GM23338 (cell line): ENCODE measurements at regions not wholly inside any gene's neighbourhood (a gene's known extent, or its start where the extent isn't known, plus 50 kb on each side); places are given as distances from the start of the nearest gene placed in this dataset.

Experiments used
- ATAC-seq: fragments of 200-7000 bp; cut with Tn5 transposase; 3 replicates; pipeline ENCODE4 v1.9.1; 2020
- DNase-seq: peaks from one replicate; pipeline ENCODE4 v3.0.0-alpha.2; 2015; ENCODE audit warnings: low spot score
- H2AFZ ChIP-seq: fragments of 200-600 bp; sonication (generic); 2 replicates; pipeline ENCODE4 v1.8.0; 2016; ENCODE audit warnings: antibody characterized with exemption, mild to moderate bottlenecking, moderate library complexity
- H3F3A ChIP-seq: fragments of 200-600 bp; sonication (generic); replicated peaks from 2 replicates; pipeline ENCODE4 v1.8.0; 2017; ENCODE audit warnings: antibody characterized with exemption, mixed run types, low read depth
- H3K27ac ChIP-seq: fragments of 200-600 bp; sonication (generic); 2 replicates; pipeline ENCODE4 v1.6.1; 2016; ENCODE audit warnings: low read depth
- H3K27me3 ChIP-seq: fragments of 200-600 bp; sonication (generic); 2 replicates; pipeline ENCODE4 v1.8.0; 2016; ENCODE audit warnings: mild to moderate bottlenecking, mixed run types, moderate library complexity; ENCODE audit not compliant: insufficient read depth
- H3K36me3 ChIP-seq: fragments of 200-600 bp; sonication (generic); 2 replicates; pipeline ENCODE4 v1.8.0; 2016; ENCODE audit warnings: mild to moderate bottlenecking; ENCODE audit not compliant: insufficient read depth
- H3K4me1 ChIP-seq: fragments of 200-600 bp; sonication (generic); 2 replicates; pipeline ENCODE4 v1.8.0; 2016; ENCODE audit warnings: mild to moderate bottlenecking, moderate library complexity; ENCODE audit not compliant: insufficient read depth
- H3K4me2 ChIP-seq: fragments of 200-600 bp; sonication (generic); 2 replicates; pipeline ENCODE4 v1.7.1; 2017; ENCODE audit warnings: mixed run types
- H3K4me3 ChIP-seq: fragments of 200-600 bp; sonication (generic); 2 replicates; pipeline ENCODE4 v1.6.1; 2016; ENCODE audit warnings: mixed run types
- H3K79me2 ChIP-seq: fragments of 200-600 bp; sonication (generic); replicated peaks from 2 replicates; pipeline ENCODE4 v1.8.0; 2017; ENCODE audit warnings: mild to moderate bottlenecking; ENCODE audit not compliant: insufficient read depth
- H3K9me2 ChIP-seq: fragments of 200-600 bp; sonication (generic); 2 replicates; pipeline ENCODE4 v1.8.0; 2017; ENCODE audit not compliant: insufficient read depth
- H4K20me1 ChIP-seq: fragments of 200-600 bp; sonication (generic); replicated peaks from 2 replicates; pipeline ENCODE4 v1.8.0; 2017; ENCODE audit warnings: mild to moderate bottlenecking; ENCODE audit not compliant: insufficient read depth
- H3K27ac Mint-ChIP-seq: 2 replicates; pipeline ENCODE4 v1.8.0; 2020; ENCODE audit warnings: inconsistent platforms, mild to moderate bottlenecking, moderate library complexity, mixed read lengths
- H3K27me3 Mint-ChIP-seq: 3 replicates; pipeline ENCODE4 v1.8.0; 2022; ENCODE audit warnings: low read depth, mild to moderate bottlenecking, moderate library complexity, mixed read lengths, inconsistent platforms; ENCODE audit not compliant: insufficient read depth, poor library complexity
- H3K36me3 Mint-ChIP-seq: 3 replicates; pipeline ENCODE4 v1.8.0; 2021; ENCODE audit warnings: low read depth, mild to moderate bottlenecking, inconsistent platforms, moderate library complexity, mixed read lengths
- H3K4me1 Mint-ChIP-seq: 3 replicates; pipeline ENCODE4 v1.8.0; 2020; ENCODE audit warnings: mild to moderate bottlenecking, inconsistent platforms, mixed read lengths
- H3K4me3 Mint-ChIP-seq: 3 replicates; pipeline ENCODE4 v1.8.0; 2021; ENCODE audit warnings: moderate library complexity, mild to moderate bottlenecking, inconsistent platforms, mixed read lengths
- H3K9me3 Mint-ChIP-seq: 3 replicates; pipeline ENCODE4 v1.8.0; 2020; ENCODE audit warnings: moderate library complexity, mild to moderate bottlenecking, inconsistent platforms, mixed read lengths
- CREB1 ChIP-seq: fragments of 250-450 bp; sonication (Bioruptor Pico); IDR thresholded peaks from 2 replicates; pipeline ENCODE4 v1.5.0; 2020; ENCODE audit warnings: low read depth, mild to moderate bottlenecking, moderate library complexity
- CTCF ChIP-seq, 2 experiments: fragments of 200-600 bp in 1 of 2; sonication (generic) in 1 of 2; conservative IDR thresholded peaks; 2 replicates each; pipeline versions ENCODE4 v1.5.1 to v1.6.1; 2016 to 2017; ENCODE audit warnings: antibody characterized with exemption in 2 of 2, low read depth in 2 of 2, mild to moderate bottlenecking in 2 of 2, moderate library complexity in 1 of 2
- ETS1 ChIP-seq: IDR thresholded peaks from 2 replicates; pipeline ENCODE4 v1.6.1; 2016; ENCODE audit warnings: antibody characterized with exemption
- EZH2 ChIP-seq: fragments of 200-600 bp; sonication (generic); IDR thresholded peaks from one replicate; pipeline ENCODE4 v1.8.0; 2017; ENCODE audit warnings: antibody characterized with exemption, mild to moderate bottlenecking, low read depth; ENCODE audit not compliant: unreplicated experiment
- EZH2phosphoT487 ChIP-seq: fragments of 200-600 bp; sonication (generic); IDR thresholded peaks from one replicate; pipeline ENCODE4 v1.8.1; 2018; ENCODE audit warnings: antibody characterized with exemption; ENCODE audit not compliant: unreplicated experiment
- JUNB ChIP-seq: IDR thresholded peaks from one replicate; pipeline ENCODE4 v1.6.1; 2016; ENCODE audit warnings: antibody characterized with exemption; ENCODE audit not compliant: unreplicated experiment
- NANOG ChIP-seq: IDR thresholded peaks from 2 replicates; pipeline ENCODE4 v1.6.1; 2016; ENCODE audit warnings: antibody characterized with exemption, borderline replicate concordance
- POLR2AphosphoS5 ChIP-seq: IDR thresholded peaks from 2 replicates; pipeline ENCODE4 v1.6.1; 2016; ENCODE audit warnings: antibody characterized with exemption, low read depth
- REST ChIP-seq: IDR thresholded peaks from one replicate; pipeline ENCODE4 v1.6.1; 2018; ENCODE audit warnings: antibody characterized with exemption; ENCODE audit not compliant: unreplicated experiment
- ZNF331 ChIP-seq: fragments of 250-450 bp; sonication (Bioruptor Pico); IDR thresholded peaks from 2 replicates; pipeline ENCODE4 v1.5.0; 2020; ENCODE audit warnings: low read depth, mild to moderate bottlenecking, moderate library complexity

- H3K4me2 ChIP-seq: peak overlapping the region; percentile 24; the same call in 1 of the 2 replicates
Observed at GRCh38 chr15:96585484-96586386, 255.2 kb downstream of the NR2F2 start.

GRCh38 chr15:96586901-96587300, 256.4 kb downstream of the NR2F2 start:
- Histone ChIP-seq H3K79me2 (no peaks in the 10 kb centered on the region), H3K9me2 (no peaks in the 10 kb centered on the region), H4K20me1 (no peaks in the 10 kb centered on the region), H3K27ac (no peak overlapping the region), H3K36me3 (no peaks in the 10 kb centered on the region), H2AFZ (no peak overlapping the region), H3K4me1 (peaks cover 45% of the 10 kb centered on the region), H3K4me2 (no peak overlapping the region), H3K27me3 (no peaks in the 10 kb centered on the region), H3F3A (no peaks in the 10 kb centered on the region), H3K4me3 (no peak overlapping the region)
- DNase-seq (no peak), ATAC-seq (no peak)
- Mint-ChIP-seq H3K4me1 (peaks cover 30% of the 10 kb centered on the region), H3K4me3 (no peak overlapping the region), H3K27me3 (no peaks in the 10 kb centered on the region), H3K36me3 (no peaks in the 10 kb centered on the region), H3K9me3 (no peaks in the 10 kb centered on the region), H3K27ac (no peak overlapping the region)
- TF ChIP-seq JUNB (no peak), CREB1 (CRISPR knock-in tag) (no peak), ZNF331 (CRISPR knock-in tag) (no peak), NANOG (no peak), EZH2 (no peak), CTCF (conservative IDR thresholded peaks at IDR 0.05; ENCODE audit: low read depth in 2 of 2) (no peak), POLR2AphosphoS5 (no peak), REST (no peak), ETS1 (no peak)

More at GRCh38 chr15:96585484-96586386, 255.2 kb downstream of the NR2F2 start:
- ATAC-seq: peak; percentile 28; the same call in 2 of the 3 replicates
- H3K4me1 ChIP-seq: peaks cover 51% of the 10 kb centered on the region
- Mint-ChIP-seq H3K36me3 (no peaks in the 10 kb centered on the region), H3K4me3 (no peak overlapping the region), H3K4me1 (peaks cover 41% of the 10 kb centered on the region), H3K9me3 (no peaks in the 10 kb centered on the region), H3K27me3 (no peaks in the 10 kb centered on the region), H3K27ac (no peak overlapping the region)
- no peaks in the 10 kb centered on the region for H3K79me2 ChIP-seq
- no peaks in the 10 kb centered on the region for H3K36me3 ChIP-seq
- H4K20me1 ChIP-seq: no peaks in the 10 kb centered on the region
- H3K27me3 ChIP-seq: no peaks in the 10 kb centered on the region
- no peak overlapping the region for H3K4me3 ChIP-seq
- H3K9me2 ChIP-seq: no peaks in the 10 kb centered on the region
- TF ChIP-seq CTCF (conservative IDR thresholded peaks at IDR 0.05; ENCODE audit: low read depth in 2 of 2) (peak; percentile 53 to 69), EZH2phosphoT487 (no peak)
- no peak overlapping the region for H2AFZ ChIP-seq
- no peak overlapping the region for H3K27ac ChIP-seq
- DNase-seq: peak; percentile 24
- no peaks in the 10 kb centered on the region for H3F3A ChIP-seq
